IPS-18a (cell line): ENCODE measurements at regions not wholly inside any gene's neighbourhood (a gene's known extent, or its start where the extent isn't known, plus 50 kb on each side); places are given as distances from the start of the nearest gene placed in this dataset.

Experiments
- H3K27ac ChIP-seq: one replicate; pipeline ENCODE4 v1.5.1; 2013; ENCODE audit warnings: low read length
- H3K27me3 ChIP-seq: one replicate; pipeline ENCODE4 v1.6.1; 2013; ENCODE audit warnings: mild to moderate bottlenecking, low read length; ENCODE audit not compliant: control insufficient read depth, insufficient read depth
- H3K36me3 ChIP-seq: one replicate; pipeline ENCODE4 v1.6.1; 2013; ENCODE audit warnings: low read depth, low read length; ENCODE audit not compliant: control insufficient read depth
- H3K4me1 ChIP-seq: one replicate; pipeline ENCODE4 v1.6.1; 2013; ENCODE audit warnings: low read depth, low read length; ENCODE audit not compliant: control insufficient read depth
- H3K4me3 ChIP-seq: one replicate; pipeline ENCODE4 v1.5.1; 2013; ENCODE audit warnings: low read length
- H3K9ac ChIP-seq: one replicate; pipeline ENCODE4 v1.6.1; 2013; ENCODE audit warnings: mild to moderate bottlenecking, low read length, moderate library complexity
- H3K9me3 ChIP-seq: one replicate; pipeline ENCODE4 v1.6.1; 2013; ENCODE audit warnings: low read depth, low read length; ENCODE audit not compliant: control insufficient read depth

GRCh38 chr6:15966000-15966520 is 162.8 kb upstream of the MYLIP start:
- Histone ChIP-seq H3K27ac (no peak overlapping the region), H3K36me3 (no peaks in the 10 kb centered on the region), H3K9ac (no peak overlapping the region), H3K27me3 (no peaks in the 10 kb centered on the region), H3K4me1 (peaks cover 9% of the 10 kb centered on the region), H3K9me3 (no peaks in the 10 kb centered on the region), H3K4me3 (no peak overlapping the region)

DNA sequence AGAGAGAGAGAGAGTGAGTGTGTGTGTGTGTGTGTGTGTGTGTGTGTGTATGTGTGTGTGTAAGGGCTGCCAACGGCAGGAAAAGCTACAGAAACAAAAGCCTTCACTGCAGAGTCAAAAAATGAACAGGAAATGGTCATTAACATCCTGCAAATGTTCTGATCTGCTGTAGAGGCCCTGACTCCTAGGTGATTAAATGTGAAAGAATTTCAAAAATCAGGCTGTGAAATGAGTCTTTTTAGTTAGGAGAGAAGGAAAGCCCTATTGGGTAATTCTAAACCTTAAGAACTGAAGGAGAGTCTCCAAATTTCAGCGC is 166.5 kb upstream of the MYLIP start:
- H3K4me1 ChIP-seq = peaks cover 9% of the 10 kb centered on the region
- no peak overlapping the region for H3K4me3 ChIP-seq
- H3K27me3 ChIP-seq = no peaks in the 10 kb centered on the region
- no peak overlapping the region for H3K9ac ChIP-seq
- H3K27ac ChIP-seq = no peak overlapping the region
- no peaks in the 10 kb centered on the region for H3K36me3 ChIP-seq
- peaks cover 6% of the 10 kb centered on the region for H3K9me3 ChIP-seq

GRCh38 chr6:15961635-15962448 is 167.0 kb upstream of the MYLIP start:
- Histone ChIP-seq H3K9me3 (peaks cover 6% of the 10 kb centered on the region), H3K27ac (no peak overlapping the region), H3K36me3 (no peaks in the 10 kb centered on the region), H3K27me3 (no peaks in the 10 kb centered on the region), H3K4me1 (peaks cover 9% of the 10 kb centered on the region), H3K9ac (no peak overlapping the region), H3K4me3 (no peak overlapping the region)

GRCh38 chr6:15960740-15961634 is 167.9 kb upstream of the MYLIP start:
- H3K27ac ChIP-seq = no peak overlapping the region
- no peaks in the 10 kb centered on the region for H3K36me3 ChIP-seq
- H3K9me3 ChIP-seq = peaks cover 6% of the 10 kb centered on the region
- H3K27me3 ChIP-seq = no peaks in the 10 kb centered on the region
- no peak overlapping the region for H3K9ac ChIP-seq
- H3K4me1 ChIP-seq = peaks cover 9% of the 10 kb centered on the region
- H3K4me3 ChIP-seq = no peak overlapping the region

DNA sequence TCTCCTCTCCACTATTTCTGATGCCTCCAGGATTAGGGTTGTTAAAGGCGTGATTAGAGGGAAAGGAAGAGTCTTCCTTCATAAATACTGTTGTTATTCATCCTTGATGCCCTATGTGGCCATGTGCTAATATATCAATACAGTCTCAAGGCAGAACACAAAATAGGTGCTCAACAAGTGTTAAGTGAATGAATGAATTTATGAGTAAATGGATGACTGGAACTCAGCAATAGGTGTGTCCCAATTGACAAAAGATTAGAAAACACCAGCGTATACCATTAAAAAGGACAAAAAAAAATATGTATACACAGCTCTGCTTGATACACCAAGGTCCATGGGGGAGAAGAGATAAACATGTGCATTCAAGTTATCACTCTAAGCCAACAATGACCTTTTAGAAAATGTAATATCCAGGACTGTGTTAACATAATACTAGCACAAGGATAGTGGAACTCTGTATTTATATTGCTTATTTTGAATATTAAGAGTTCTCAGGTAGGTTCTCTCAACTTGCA is 171.2 kb upstream of the MYLIP start:
- no peak overlapping the region for H3K4me3 ChIP-seq
- H3K27ac ChIP-seq = no peak overlapping the region
- peaks cover 18% of the 10 kb centered on the region for H3K4me1 ChIP-seq
- H3K9me3 ChIP-seq = peaks cover 6% of the 10 kb centered on the region
- H3K36me3 ChIP-seq = no peaks in the 10 kb centered on the region
- no peaks in the 10 kb centered on the region for H3K27me3 ChIP-seq
- H3K9ac ChIP-seq = no peak overlapping the region

- no peak overlapping the region for H3K4me3 ChIP-seq
- peaks cover 9% of the 10 kb centered on the region for H3K4me1 ChIP-seq
- peaks cover 6% of the 10 kb centered on the region for H3K9me3 ChIP-seq
- H3K9ac ChIP-seq = no peak overlapping the region
- H3K27me3 ChIP-seq = no peaks in the 10 kb centered on the region
- no peaks in the 10 kb centered on the region for H3K36me3 ChIP-seq
- no peak overlapping the region for H3K27ac ChIP-seq
Measured at GRCh38 chr6:15956205-15957106, 172.4 kb upstream of the MYLIP start.

- Histone ChIP-seq H3K36me3 (no peaks in the 10 kb centered on the region), H3K9ac (no peak overlapping the region), H3K27ac (no peak overlapping the region), H3K27me3 (no peaks in the 10 kb centered on the region), H3K4me3 (no peak overlapping the region), H3K4me1 (peaks cover 9% of the 10 kb centered on the region), H3K9me3 (peaks cover 6% of the 10 kb centered on the region)
Measured at GRCh38 chr6:15955484-15955883, 173.4 kb upstream of the MYLIP start.

DNA sequence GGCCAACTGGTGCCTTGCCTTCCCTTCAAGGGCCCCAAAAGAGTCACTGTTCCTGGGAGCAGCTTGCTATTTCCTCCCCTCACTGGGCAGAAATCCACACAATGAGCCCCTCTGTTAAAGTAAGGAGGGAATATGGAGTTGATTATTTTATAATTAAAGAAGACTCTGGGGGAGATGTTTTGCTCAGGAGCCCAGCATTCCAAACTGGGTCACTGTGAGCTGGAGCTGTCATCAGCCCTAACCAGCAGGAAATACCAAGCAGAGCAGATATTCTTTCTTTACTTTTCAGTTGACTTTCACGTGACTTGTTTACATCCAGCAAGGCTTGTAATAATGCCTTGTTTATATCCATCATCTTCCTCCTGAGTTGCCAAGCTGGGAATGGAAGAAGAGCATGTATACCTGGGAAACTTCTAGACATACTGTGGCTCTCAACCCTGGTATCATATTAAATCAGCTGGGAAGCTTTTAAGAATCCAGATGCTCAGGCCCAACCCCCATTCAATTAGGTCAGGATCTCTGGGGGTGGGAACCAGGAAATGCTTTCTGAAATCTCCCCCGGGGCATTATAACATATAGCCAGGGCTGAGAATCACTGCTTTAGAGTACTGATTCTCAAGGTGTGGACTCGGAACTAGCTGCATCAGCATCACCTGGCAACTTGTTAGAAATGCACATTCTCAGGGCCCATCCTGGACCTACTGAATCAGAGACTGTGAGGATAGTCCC is 175.6 kb upstream of the MYLIP start:
- no peaks in the 10 kb centered on the region for H3K27me3 ChIP-seq
- H3K9ac ChIP-seq = no peak overlapping the region
- no peak overlapping the region for H3K27ac ChIP-seq
- H3K36me3 ChIP-seq = no peaks in the 10 kb centered on the region
- H3K4me1 ChIP-seq = peaks cover 17% of the 10 kb centered on the region
- H3K4me3 ChIP-seq = no peak overlapping the region
- no peaks in the 10 kb centered on the region for H3K9me3 ChIP-seq

DNA sequence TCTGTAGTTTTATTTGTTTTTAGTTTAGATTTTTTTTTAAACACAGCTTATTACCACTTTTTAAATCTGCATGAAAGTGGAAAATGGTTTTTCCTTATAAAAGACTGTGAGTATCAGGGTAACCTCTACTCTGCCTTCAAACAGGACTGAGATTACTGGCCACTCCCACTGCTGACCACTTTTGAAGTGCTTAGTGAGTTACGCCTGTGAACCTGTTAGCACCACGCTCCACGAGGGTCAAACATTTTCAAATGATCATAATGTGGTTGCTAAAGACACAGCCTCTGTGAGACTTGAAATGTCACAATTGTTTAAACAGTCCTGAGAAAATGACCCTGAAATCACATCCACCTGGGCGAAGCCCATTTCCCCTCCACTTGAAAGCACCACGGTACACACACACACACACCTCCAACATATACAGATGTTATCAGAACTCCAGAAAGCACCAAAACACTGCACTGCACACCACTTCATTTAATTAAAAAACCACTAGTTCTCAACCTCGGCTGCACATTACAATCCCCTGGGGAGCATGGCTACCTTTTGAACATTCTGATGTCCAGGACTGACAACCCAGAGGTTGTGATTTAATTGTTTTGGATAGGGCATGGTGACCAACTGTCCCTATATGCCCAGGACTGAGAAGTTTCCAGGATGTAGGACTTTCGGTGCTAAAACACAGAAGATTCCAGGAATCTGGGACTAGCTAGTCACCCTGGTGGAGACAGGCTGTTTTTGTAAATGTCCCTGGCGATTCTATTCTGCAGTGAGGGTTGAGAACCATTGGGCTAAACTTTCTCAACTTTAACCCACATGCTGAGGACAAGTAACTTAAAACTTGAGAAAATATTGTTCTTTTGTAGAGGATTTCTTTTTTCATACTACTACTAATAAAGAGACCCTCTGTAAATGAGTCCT is 176.4 kb upstream of the MYLIP start:
- Histone ChIP-seq H3K36me3 (no peaks in the 10 kb centered on the region), H3K4me3 (no peak overlapping the region), H3K9ac (no peak overlapping the region), H3K27ac (no peak overlapping the region), H3K9me3 (no peaks in the 10 kb centered on the region), H3K4me1 (peaks cover 17% of the 10 kb centered on the region), H3K27me3 (no peaks in the 10 kb centered on the region)
